ENCODE measurements at regions not wholly inside any gene's neighbourhood (a gene's known extent, or its start where the extent isn't known, plus 50 kb on each side); places are given as distances from the start of the nearest gene placed in this dataset.

- H3K27me3 ChIP-seq (ENCODE audit: control insufficient read depth, insufficient read depth, low read length): no peaks in the 10 kb centered on the region
- no peaks in the 10 kb centered on the region for H3K27me3 Mint-ChIP-seq (ENCODE audit: low read depth in 2 of 2)
- H3K36me3 Mint-ChIP-seq: no peaks in the 10 kb centered on the region
- ATAC-seq (no peak), DNase-seq (no peak)
- H3K4me1 Mint-ChIP-seq: no peaks in the 10 kb centered on the region
- H3K36me3 ChIP-seq (ENCODE audit: control insufficient read depth, insufficient read depth, low read length): no peaks in the 10 kb centered on the region
- TF ChIP-seq CTCF (IDR thresholded peaks at IDR 0.05): no peak
- H3K9me3 ChIP-seq (ENCODE audit: control insufficient read depth, insufficient read depth, low read length): no peaks in the 10 kb centered on the region
- no peak overlapping the region for H3K4me3 ChIP-seq (ENCODE audit: low read length)
- no peak overlapping the region for H3K4me3 Mint-ChIP-seq
- H3K4me1 ChIP-seq (ENCODE audit: control insufficient read depth, insufficient read depth, low read length): no peaks in the 10 kb centered on the region
- H3K27ac Mint-ChIP-seq: no peak overlapping the region
- intact Hi-C loops (cut with micrococcal nuclease): no loop called here
- peaks cover 10 to 20% of the 10 kb centered on the region in 2 donors for H3K9me3 Mint-ChIP-seq
- H3K27ac ChIP-seq (ENCODE audit: low read length): no peak overlapping the region
- WGBS (ENCODE audit: insufficient coverage): 100% methylated on average over 1 of the region's 2 CpGs
These were observed 355.1 kb upstream of the PTBP2 start for GRCh38 chr1:96366516-96366915.

- Histone ChIP-seq H3K27ac (ENCODE audit: low read length) (no peak overlapping the region), H3K36me3 (ENCODE audit: control insufficient read depth, insufficient read depth, low read length) (no peaks in the 10 kb centered on the region), H3K4me3 (ENCODE audit: low read length) (no peak overlapping the region), H3K9me3 (ENCODE audit: control insufficient read depth, insufficient read depth, low read length) (no peaks in the 10 kb centered on the region), H3K27me3 (ENCODE audit: control insufficient read depth, insufficient read depth, low read length) (no peaks in the 10 kb centered on the region), H3K4me1 (ENCODE audit: control insufficient read depth, insufficient read depth, low read length) (no peaks in the 10 kb centered on the region)
- H3K27me3 Mint-ChIP-seq (ENCODE audit: low read depth in 2 of 2): no peaks in the 10 kb centered on the region
- ATAC-seq (no peak), DNase-seq (no peak)
- no peaks in the 10 kb centered on the region for H3K4me1 Mint-ChIP-seq
- peaks cover 8 to 15% of the 10 kb centered on the region in 2 donors for H3K9me3 Mint-ChIP-seq
- H3K36me3 Mint-ChIP-seq: no peaks in the 10 kb centered on the region
- WGBS (ENCODE audit: insufficient coverage): 100% methylated on average over 1 of the region's 2 CpGs
- TF ChIP-seq CTCF (IDR thresholded peaks at IDR 0.05): no peak
- H3K27ac Mint-ChIP-seq: no peak overlapping the region
- intact Hi-C loops (cut with micrococcal nuclease): no loop called here
- no peak overlapping the region for H3K4me3 Mint-ChIP-seq
These were observed 353.8 kb upstream of the PTBP2 start for GRCh38 chr1:96367791-96368190.

- Mint-ChIP-seq H3K36me3 (no peaks in the 10 kb centered on the region), H3K27me3 (ENCODE audit: low read depth in 2 of 2) (no peaks in the 10 kb centered on the region), H3K4me3 (no peak overlapping the region), H3K27ac (no peak overlapping the region), H3K9me3 (peaks cover 5 to 11% of the 10 kb centered on the region in 2 donors), H3K4me1 (no peaks in the 10 kb centered on the region)
- no peaks in the 10 kb centered on the region for H3K4me1 ChIP-seq (ENCODE audit: control insufficient read depth, insufficient read depth, low read length)
- no peak for DNase-seq
- no peaks in the 10 kb centered on the region for H3K9me3 ChIP-seq (ENCODE audit: control insufficient read depth, insufficient read depth, low read length)
- H3K4me3 ChIP-seq (ENCODE audit: low read length): no peak overlapping the region
- no peak for ATAC-seq
- intact Hi-C loops (cut with micrococcal nuclease): no loop called here
- TF ChIP-seq CTCF (IDR thresholded peaks at IDR 0.05): no peak
- no peaks in the 10 kb centered on the region for H3K36me3 ChIP-seq (ENCODE audit: control insufficient read depth, insufficient read depth, low read length)
- H3K27me3 ChIP-seq (ENCODE audit: control insufficient read depth, insufficient read depth, low read length): no peaks in the 10 kb centered on the region
- H3K27ac ChIP-seq (ENCODE audit: low read length): no peak overlapping the region
- 76% methylated on average over 2 of the region's 5 CpGs for WGBS (ENCODE audit: insufficient coverage)
These were observed 350.8 kb upstream of the PTBP2 start for GRCh38 chr1:96370757-96371156.

GRCh38 chr1:96372881-96373280, 348.7 kb upstream of the PTBP2 start:
- no peaks in the 10 kb centered on the region for H3K4me1 Mint-ChIP-seq

More at GRCh38 chr1:96372881-96373280, 348.7 kb upstream of the PTBP2 start:
- no peak overlapping the region for H3K4me3 ChIP-seq (ENCODE audit: low read length)
- DNase-seq: no peak
- no peak overlapping the region for H3K27ac ChIP-seq (ENCODE audit: low read length)
- no peak for ATAC-seq
- no peaks in the 10 kb centered on the region for H3K27me3 Mint-ChIP-seq (ENCODE audit: low read depth in 2 of 2)
- TF ChIP-seq CTCF (IDR thresholded peaks at IDR 0.05): no peak
- H3K36me3 Mint-ChIP-seq: no peaks in the 10 kb centered on the region
- H3K9me3 Mint-ChIP-seq: peaks cover 6 to 14% of the 10 kb centered on the region in 2 donors
- no peak overlapping the region for H3K27ac Mint-ChIP-seq
- no CpG with 5 or more reads among the region's 1 CpG for WGBS (ENCODE audit: insufficient coverage)
- no peaks in the 10 kb centered on the region for H3K4me1 ChIP-seq (ENCODE audit: control insufficient read depth, insufficient read depth, low read length)
- no peak overlapping the region for H3K4me3 Mint-ChIP-seq
- H3K27me3 ChIP-seq (ENCODE audit: control insufficient read depth, insufficient read depth, low read length): no peaks in the 10 kb centered on the region
- H3K36me3 ChIP-seq (ENCODE audit: control insufficient read depth, insufficient read depth, low read length): no peaks in the 10 kb centered on the region
- intact Hi-C loops (cut with micrococcal nuclease): no loop called here
- no peaks in the 10 kb centered on the region for H3K9me3 ChIP-seq (ENCODE audit: control insufficient read depth, insufficient read depth, low read length)
